ENCODE measurements at regions not wholly inside any gene's neighbourhood (a gene's known extent, or its start where the extent isn't known, plus 50 kb on each side); places are given as distances from the start of the nearest gene placed in this dataset.
"Not testable (repeated sequence)": the region's sequence is repeated elsewhere in the genome, so short reads cannot be mapped to it uniquely, and the experiment has no call there.

DNA sequence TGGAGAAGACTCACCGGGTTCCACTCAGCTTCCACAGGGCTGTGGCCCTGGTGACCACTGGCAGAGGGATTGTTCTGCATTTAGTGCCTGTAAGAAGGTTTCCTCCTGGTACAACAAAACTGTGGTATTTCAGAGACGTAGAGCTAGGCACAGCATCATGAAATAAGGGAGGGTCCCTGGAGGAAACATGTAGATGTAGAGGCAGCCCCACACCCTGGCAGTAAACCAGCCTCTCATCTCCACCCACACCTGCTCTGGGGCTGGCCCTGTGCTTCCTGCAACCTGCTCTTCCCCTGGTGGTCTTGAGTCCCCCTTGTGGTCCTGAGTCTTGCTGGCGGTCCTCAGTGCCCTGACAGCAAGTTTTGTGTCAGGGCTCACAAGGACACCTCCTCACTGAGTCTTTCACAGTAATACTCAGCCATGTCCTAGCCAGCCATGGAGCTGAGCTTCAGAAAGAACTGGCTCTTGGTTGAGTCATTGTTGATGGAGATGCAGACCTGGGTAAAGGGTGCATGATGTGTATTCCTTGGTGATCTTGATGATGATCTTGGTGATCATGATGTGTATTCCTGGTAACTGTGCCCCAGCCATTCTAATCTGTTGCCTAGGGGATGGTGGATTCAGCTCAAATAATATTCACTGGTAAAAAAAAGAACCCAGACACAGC, 121.8 kb downstream of the OR4M2 start:
- H3K27me3 ChIP-seq (ENCODE audit: control insufficient read depth, insufficient read depth, low read length); H3K9ac ChIP-seq (ENCODE audit: low read depth, low read length); H3K36me3 ChIP-seq (ENCODE audit: control insufficient read depth, insufficient read depth, low read length); H3K27ac ChIP-seq (ENCODE audit: low read depth, low read length); H3K4me1 ChIP-seq (ENCODE audit: control insufficient read depth, insufficient read depth, low read length); H3K9me3 ChIP-seq (ENCODE audit: control insufficient read depth, insufficient read depth, low read length); H3K4me3 ChIP-seq (ENCODE audit: low read depth, low read length): not testable (repeated sequence)

DNA sequence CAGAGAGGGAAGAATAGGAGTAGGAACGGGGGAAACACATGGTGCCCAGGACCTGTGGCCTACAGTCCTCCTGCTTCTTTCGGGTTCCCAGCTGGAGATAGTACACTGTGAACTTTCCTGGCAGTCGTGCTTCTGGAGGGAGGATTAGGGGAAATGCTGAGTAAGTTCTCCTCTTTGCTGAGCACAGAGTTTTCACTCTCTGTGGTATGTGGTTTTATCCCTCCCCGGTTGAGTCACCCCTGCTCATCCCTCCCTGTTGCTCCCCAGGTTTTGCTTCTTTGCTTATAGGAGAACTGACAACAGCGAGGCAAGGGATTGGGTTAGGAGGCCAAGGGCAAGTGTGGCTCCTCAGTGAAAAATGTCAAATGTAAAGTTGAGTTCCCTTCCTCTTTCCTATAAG, 122.9 kb downstream of the OR4M2 start:
- not testable (repeated sequence) for H3K36me3 ChIP-seq (ENCODE audit: control insufficient read depth, insufficient read depth, low read length); H3K27ac ChIP-seq (ENCODE audit: low read depth, low read length); H3K27me3 ChIP-seq (ENCODE audit: control insufficient read depth, insufficient read depth, low read length); H3K4me1 ChIP-seq (ENCODE audit: control insufficient read depth, insufficient read depth, low read length); H3K9me3 ChIP-seq (ENCODE audit: control insufficient read depth, insufficient read depth, low read length); H3K9ac ChIP-seq (ENCODE audit: low read depth, low read length); H3K4me3 ChIP-seq (ENCODE audit: low read depth, low read length)

DNA sequence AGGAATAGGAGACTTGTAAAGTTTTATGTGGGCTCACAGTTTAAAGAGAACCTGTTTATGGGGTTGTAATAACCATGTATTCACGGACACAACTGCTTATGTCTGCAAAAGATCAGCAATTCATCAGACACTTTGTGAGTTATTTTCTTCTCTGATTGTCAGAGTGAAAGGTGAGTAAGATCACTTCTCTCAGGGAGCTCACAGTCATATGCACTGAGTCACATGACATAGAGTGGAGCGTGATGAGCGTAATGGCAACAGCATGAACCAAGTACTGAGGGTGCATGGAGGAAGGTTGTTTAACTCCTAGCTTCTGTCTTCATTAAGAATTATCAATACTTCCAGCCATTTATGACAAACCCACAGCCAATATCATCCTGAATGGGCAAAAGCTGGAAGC, 128.8 kb downstream of the OR4M2 start:
- not testable (repeated sequence) for H3K27ac ChIP-seq (ENCODE audit: low read depth, low read length); H3K4me3 ChIP-seq (ENCODE audit: low read depth, low read length); H3K9me3 ChIP-seq (ENCODE audit: control insufficient read depth, insufficient read depth, low read length); H3K4me1 ChIP-seq (ENCODE audit: control insufficient read depth, insufficient read depth, low read length); H3K27me3 ChIP-seq (ENCODE audit: control insufficient read depth, insufficient read depth, low read length); H3K36me3 ChIP-seq (ENCODE audit: control insufficient read depth, insufficient read depth, low read length); H3K9ac ChIP-seq (ENCODE audit: low read depth, low read length)

DNA sequence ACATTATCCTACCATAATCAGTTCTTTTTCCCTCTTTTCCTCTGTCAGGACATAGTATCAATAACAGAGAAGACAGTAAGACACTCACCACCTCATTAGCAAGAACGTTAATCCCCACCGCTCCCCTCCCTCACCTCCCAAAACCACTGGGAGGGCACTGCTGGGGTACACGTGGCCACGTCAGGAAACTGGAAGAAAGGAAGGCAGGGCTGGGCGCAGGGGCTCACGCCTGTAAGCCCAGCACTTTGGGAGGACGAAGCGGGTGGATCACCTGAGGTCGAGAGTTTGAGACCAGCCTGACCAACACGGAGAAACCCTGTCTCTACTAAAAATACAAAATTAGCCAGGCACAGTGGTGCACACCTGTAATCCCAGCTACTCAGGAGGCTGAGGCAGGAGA, 142.3 kb downstream of the OR4M2 start:
- not testable (repeated sequence) for H3K9ac ChIP-seq (ENCODE audit: low read depth, low read length); H3K4me1 ChIP-seq (ENCODE audit: control insufficient read depth, insufficient read depth, low read length); H3K27me3 ChIP-seq (ENCODE audit: control insufficient read depth, insufficient read depth, low read length); H3K36me3 ChIP-seq (ENCODE audit: control insufficient read depth, insufficient read depth, low read length); H3K27ac ChIP-seq (ENCODE audit: low read depth, low read length); H3K4me3 ChIP-seq (ENCODE audit: low read depth, low read length)
- H3K9me3 ChIP-seq (ENCODE audit: control insufficient read depth, insufficient read depth, low read length) = peaks cover 35% of the 10 kb centered on the region

DNA sequence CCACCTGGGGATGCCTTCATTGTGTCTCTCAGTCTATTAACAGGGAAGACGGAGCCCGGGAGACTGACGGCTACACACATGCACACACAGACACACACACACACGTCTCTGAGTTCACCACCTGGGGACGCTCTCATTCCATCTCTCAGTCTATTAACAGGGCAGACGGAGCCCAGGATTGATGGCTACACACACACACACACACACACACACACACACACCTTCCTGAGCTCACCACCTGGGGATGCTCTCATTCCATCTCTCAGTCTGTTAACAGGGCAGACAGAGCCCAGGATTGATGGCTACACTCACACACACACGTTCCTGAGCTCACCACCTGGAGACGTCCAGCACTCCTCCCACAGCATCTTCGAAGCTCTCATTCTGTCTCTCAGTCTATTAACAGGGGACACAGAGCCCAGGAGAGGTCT, 143.9 kb downstream of the OR4M2 start:
- no peak overlapping the region for H3K9ac ChIP-seq (ENCODE audit: low read depth, low read length)
- no peaks in the 10 kb centered on the region for H3K4me1 ChIP-seq (ENCODE audit: control insufficient read depth, insufficient read depth, low read length)
- H3K9me3 ChIP-seq (ENCODE audit: control insufficient read depth, insufficient read depth, low read length) = peaks cover 51% of the 10 kb centered on the region
- H3K4me3 ChIP-seq (ENCODE audit: low read depth, low read length) = no peak overlapping the region
- H3K36me3 ChIP-seq (ENCODE audit: control insufficient read depth, insufficient read depth, low read length) = no peaks in the 10 kb centered on the region
- H3K27ac ChIP-seq (ENCODE audit: low read depth, low read length) = no peak overlapping the region
- no peaks in the 10 kb centered on the region for H3K27me3 ChIP-seq (ENCODE audit: control insufficient read depth, insufficient read depth, low read length)

DNA sequence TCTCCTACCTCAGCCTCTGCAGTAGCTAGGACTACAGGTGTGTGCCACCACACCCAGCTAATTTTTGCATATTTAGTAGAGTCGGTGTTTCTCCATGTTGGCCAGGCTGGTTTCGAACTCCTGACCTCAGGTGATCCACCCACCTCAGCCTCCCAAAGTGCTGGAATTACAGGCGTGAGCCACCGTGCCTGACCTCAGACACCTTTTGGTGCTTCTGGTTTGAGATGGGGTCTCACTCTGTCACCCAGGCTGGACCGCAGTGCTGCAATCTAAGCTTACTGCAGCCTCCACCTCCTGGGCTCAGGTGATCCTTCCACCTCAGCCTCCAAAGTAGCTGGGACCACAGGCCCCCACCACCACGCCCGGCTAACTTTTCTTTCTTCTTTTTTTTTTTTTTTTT, 144.6 kb downstream of the OR4M2 start:
- peaks cover 56% of the 10 kb centered on the region for H3K9me3 ChIP-seq (ENCODE audit: control insufficient read depth, insufficient read depth, low read length)
- H3K4me1 ChIP-seq (ENCODE audit: control insufficient read depth, insufficient read depth, low read length); H3K27me3 ChIP-seq (ENCODE audit: control insufficient read depth, insufficient read depth, low read length); H3K27ac ChIP-seq (ENCODE audit: low read depth, low read length); H3K4me3 ChIP-seq (ENCODE audit: low read depth, low read length); H3K36me3 ChIP-seq (ENCODE audit: control insufficient read depth, insufficient read depth, low read length); H3K9ac ChIP-seq (ENCODE audit: low read depth, low read length): not testable (repeated sequence)

DNA sequence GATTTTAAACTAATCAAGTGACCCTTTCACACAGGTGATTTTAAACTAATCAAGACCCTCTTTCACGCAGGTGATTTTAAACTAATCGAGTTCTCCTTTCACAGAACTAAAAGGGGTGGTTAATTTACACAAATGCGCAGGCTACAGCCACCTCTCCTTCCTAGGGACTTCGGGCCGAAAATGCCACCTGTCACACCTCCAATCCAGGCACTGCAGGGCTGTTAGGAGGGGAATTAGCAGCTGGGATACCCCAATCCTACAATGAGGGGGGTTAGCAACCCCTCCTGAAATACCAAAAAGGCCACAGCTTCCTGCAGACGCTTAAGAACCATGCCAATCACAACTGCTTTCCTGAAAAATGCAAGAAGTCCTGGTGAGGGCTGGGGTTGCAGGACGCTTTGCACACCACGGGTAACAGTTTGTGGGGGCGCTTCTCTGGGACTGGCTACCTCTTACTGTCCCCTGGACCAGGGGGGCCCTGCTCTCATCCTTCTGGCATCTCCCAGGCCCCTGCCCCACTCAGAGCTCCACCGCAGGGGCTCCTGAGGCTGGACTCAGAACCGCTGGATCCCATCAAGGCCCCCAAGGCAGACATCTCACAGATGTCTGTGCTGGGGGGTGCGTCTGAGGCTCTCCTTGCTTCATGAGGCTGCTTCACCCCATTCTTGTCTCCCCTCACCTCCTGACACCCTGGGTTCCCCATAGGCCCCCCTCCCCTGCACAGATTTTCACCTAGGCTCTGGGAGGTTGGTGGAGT, 145.9 kb downstream of the OR4M2 start:
- no peaks in the 10 kb centered on the region for H3K36me3 ChIP-seq (ENCODE audit: control insufficient read depth, insufficient read depth, low read length)
- H3K9ac ChIP-seq (ENCODE audit: low read depth, low read length) = no peak overlapping the region
- H3K4me1 ChIP-seq (ENCODE audit: control insufficient read depth, insufficient read depth, low read length) = no peaks in the 10 kb centered on the region
- H3K27ac ChIP-seq (ENCODE audit: low read depth, low read length) = no peak overlapping the region
- no peak overlapping the region for H3K4me3 ChIP-seq (ENCODE audit: low read depth, low read length)
- no peaks in the 10 kb centered on the region for H3K27me3 ChIP-seq (ENCODE audit: control insufficient read depth, insufficient read depth, low read length)
- peaks cover 65% of the 10 kb centered on the region for H3K9me3 ChIP-seq (ENCODE audit: control insufficient read depth, insufficient read depth, low read length)

DNA sequence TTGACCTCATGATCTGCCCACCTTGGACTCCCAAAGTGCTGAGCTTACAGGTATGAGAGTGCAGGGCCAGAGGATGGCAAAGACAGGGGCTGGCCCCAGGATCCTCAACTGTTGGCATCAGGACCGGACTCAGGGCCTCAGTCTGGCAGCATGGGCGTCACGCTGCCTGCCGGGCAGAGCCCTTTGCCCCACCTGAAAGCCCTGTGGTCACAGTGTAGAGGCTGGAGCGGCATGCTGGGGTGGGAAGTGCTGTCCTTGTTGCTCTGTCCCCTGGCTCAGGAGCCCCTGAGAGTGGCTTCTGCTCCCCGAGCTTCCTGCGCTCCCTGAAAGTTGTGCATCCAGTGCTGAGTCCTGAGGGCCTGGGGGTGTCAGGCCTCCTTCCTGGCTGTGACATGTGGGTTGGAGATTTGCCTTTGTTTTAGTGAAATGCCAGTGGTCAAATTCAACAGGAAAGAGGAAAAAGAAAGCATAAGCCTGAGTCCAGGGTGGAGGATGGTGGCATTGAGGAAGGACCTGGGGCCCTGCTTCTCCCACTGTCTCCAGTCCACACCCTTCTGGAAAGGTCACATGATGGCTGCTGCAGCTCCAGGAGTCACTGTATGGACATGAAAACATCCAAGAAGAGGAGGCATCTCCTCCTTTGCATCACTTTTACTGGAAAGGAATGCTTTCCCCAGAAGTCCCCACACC, 147.2 kb downstream of the OR4M2 start:
- no peak overlapping the region for H3K27ac ChIP-seq (ENCODE audit: low read depth, low read length)
- peaks cover 70% of the 10 kb centered on the region for H3K9me3 ChIP-seq (ENCODE audit: control insufficient read depth, insufficient read depth, low read length)
- no peaks in the 10 kb centered on the region for H3K4me1 ChIP-seq (ENCODE audit: control insufficient read depth, insufficient read depth, low read length)
- H3K27me3 ChIP-seq (ENCODE audit: control insufficient read depth, insufficient read depth, low read length) = no peaks in the 10 kb centered on the region
- H3K4me3 ChIP-seq (ENCODE audit: low read depth, low read length) = no peak overlapping the region
- no peak overlapping the region for H3K9ac ChIP-seq (ENCODE audit: low read depth, low read length)
- no peaks in the 10 kb centered on the region for H3K36me3 ChIP-seq (ENCODE audit: control insufficient read depth, insufficient read depth, low read length)

DNA sequence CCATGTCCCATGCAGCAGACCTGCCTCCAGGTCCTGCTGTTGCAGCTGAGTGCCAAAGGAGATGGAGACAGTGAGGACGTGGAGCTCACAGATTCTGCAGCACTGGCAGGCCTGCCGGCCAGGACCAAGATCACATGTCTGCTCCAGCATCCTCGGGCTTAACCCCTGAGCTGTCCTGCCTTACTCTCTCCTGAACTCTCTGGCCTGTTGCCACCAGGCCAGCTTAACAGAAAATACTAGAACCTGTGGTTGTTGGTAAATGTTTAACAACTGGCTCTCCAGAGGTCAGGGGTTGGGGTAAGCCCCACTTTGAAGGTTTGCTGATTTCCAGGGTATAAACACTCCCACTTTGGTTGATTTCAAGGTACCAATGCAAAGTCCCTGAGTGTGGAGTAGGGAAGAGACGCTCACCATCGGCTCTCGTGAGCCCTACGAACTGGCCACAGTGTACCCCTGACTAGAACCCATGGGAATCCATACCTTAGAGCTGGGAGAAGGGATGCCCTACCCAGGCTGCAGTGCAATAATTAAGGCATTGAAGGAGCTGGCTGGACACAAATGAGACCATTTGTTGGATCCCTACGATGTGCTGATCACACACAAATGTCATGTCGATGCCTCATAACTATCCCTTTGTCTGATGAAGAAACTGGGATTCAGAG, 147.9 kb downstream of the OR4M2 start:
- Histone ChIP-seq H3K4me1 (ENCODE audit: control insufficient read depth, insufficient read depth, low read length) (no peaks in the 10 kb centered on the region), H3K4me3 (ENCODE audit: low read depth, low read length) (no peak overlapping the region), H3K27ac (ENCODE audit: low read depth, low read length) (no peak overlapping the region), H3K36me3 (ENCODE audit: control insufficient read depth, insufficient read depth, low read length) (no peaks in the 10 kb centered on the region), H3K27me3 (ENCODE audit: control insufficient read depth, insufficient read depth, low read length) (no peaks in the 10 kb centered on the region), H3K9ac (ENCODE audit: low read depth, low read length) (no peak overlapping the region), H3K9me3 (ENCODE audit: control insufficient read depth, insufficient read depth, low read length) (peaks cover 70% of the 10 kb centered on the region)

DNA sequence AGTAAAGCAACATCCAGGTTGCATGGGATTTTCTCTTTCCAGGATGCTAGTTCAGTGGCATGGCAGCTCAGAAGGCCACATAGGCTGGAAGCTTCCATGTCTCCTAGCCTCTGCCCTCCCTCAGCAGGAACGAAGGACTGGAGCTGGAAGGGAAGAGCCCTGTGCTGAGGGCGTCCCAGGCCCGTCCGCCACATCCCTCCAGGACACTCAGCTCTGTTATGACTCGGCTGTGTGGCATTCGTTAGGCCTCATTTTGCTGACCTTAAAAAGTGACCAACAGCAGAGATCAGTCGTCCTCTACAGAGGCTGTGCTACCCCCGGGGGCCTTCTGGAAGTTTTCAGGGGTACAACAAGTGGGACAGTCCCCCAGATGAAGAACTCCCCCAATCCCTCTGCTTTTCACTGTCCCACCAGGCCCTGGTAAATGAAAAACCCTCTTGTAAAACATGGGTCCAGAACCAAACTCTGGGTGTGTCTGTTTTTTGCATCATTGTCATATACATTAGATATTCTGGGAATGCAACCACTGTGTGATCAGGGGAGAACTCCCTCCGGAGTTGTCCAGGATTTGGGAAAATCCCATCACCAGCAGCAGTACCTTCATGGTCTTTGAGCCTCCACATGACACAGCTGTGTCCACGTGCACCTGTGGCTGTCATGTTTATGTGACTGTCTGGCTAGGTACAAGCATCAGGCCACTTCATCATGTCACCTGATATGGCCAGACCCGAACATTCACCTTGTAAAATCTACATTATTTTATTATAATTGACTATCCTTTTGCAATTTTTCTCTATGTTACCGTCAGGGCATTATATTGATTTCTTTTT, 149.9 kb downstream of the OR4M2 start:
- H3K36me3 ChIP-seq (ENCODE audit: control insufficient read depth, insufficient read depth, low read length) = no peaks in the 10 kb centered on the region
- H3K9ac ChIP-seq (ENCODE audit: low read depth, low read length) = no peak overlapping the region
- no peak overlapping the region for H3K27ac ChIP-seq (ENCODE audit: low read depth, low read length)
- H3K9me3 ChIP-seq (ENCODE audit: control insufficient read depth, insufficient read depth, low read length) = peaks cover 81% of the 10 kb centered on the region
- no peaks in the 10 kb centered on the region for H3K4me1 ChIP-seq (ENCODE audit: control insufficient read depth, insufficient read depth, low read length)
- no peaks in the 10 kb centered on the region for H3K27me3 ChIP-seq (ENCODE audit: control insufficient read depth, insufficient read depth, low read length)
- H3K4me3 ChIP-seq (ENCODE audit: low read depth, low read length) = no peak overlapping the region
